ENCODE measurements at regions not wholly inside any gene's neighbourhood (a gene's known extent, or its start where the extent isn't known, plus 50 kb on each side); places are given as distances from the start of the nearest gene placed in this dataset.

DNA sequence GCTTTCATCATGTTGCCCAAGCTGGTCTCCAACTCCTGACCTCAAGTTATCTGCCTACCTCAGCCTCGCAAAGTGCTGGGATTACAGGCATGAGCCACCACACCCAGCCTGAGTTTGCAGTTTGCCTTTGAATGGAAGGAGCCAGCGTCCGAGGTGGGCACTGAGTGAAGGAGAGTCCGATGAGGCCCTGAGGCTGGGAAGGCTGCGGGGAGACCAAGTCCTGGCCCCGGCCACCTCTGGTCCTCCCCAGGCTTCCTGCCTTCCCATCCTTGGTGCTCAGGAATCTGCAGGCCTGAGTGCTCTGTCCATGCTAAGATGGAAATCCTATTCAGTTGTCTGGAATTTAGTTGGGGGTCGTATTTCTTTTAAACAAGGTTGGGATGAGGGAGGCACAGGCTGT lies 82.9 kb downstream of the SMIM21 start:
- H3K4me3 ChIP-seq (ENCODE audit: low read length): no peak overlapping the region
- TF ChIP-seq, protein P1, sequence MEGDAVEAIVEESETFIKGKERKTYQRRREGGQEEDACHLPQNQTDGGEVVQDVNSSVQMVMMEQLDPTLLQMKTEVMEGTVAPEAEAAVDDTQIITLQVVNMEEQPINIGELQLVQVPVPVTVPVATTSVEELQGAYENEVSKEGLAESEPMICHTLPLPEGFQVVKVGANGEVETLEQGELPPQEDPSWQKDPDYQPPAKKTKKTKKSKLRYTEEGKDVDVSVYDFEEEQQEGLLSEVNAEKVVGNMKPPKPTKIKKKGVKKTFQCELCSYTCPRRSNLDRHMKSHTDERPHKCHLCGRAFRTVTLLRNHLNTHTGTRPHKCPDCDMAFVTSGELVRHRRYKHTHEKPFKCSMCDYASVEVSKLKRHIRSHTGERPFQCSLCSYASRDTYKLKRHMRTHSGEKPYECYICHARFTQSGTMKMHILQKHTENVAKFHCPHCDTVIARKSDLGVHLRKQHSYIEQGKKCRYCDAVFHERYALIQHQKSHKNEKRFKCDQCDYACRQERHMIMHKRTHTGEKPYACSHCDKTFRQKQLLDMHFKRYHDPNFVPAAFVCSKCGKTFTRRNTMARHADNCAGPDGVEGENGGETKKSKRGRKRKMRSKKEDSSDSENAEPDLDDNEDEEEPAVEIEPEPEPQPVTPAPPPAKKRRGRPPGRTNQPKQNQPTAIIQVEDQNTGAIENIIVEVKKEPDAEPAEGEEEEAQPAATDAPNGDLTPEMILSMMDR (conservative IDR thresholded peaks at IDR 0.05; ENCODE audit: low read depth, low read length): no peak
- DNase-seq (ENCODE audit: low read depth): no peak

DNA sequence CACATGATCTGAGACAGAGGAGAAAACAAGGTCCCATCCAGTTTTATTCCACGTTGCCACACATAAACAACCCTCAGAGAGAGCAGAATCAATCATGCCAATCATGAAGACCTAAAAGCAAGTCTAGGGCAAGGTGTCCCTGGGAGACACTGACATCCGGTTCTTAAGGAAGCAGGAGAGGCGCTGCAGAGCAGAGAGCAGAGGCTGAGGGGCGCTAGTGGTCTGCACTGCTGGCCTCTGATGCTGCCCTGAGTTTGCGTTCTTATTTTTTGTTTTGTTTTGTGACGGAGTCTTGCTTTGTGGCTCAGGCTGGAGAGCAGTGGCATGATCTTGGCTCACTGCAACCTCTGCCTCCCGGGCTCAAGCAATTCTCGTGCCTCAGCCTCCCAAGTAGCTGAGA lies 83.3 kb downstream of the SMIM21 start:
- TF ChIP-seq, protein P1 (conservative IDR thresholded peaks at IDR 0.05; ENCODE audit: low read depth, low read length): no peak
- no peak for DNase-seq (ENCODE audit: low read depth)
- no peak overlapping the region for H3K4me3 ChIP-seq (ENCODE audit: low read length)

DNA sequence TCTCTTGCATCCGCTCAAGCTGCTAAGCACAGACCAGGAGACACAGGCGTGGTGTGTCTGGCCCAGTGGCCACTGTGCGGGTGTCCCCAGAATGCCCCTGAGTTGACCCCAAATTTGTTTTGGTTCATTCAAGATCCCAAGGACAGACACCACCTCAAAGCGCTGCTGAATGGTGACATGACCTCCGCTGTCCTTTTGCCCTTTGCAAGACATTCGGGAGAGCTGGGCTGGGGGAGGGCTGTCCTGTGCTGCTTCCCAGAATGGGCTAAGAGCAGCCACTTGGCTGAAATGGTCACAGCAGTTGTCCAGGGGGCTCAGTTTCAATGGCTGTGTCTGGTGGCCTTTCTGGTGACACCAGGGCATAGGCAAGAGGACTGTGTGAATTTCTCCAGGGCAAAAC lies 84.1 kb downstream of the SMIM21 start:
- TF ChIP-seq, protein P1 (conservative IDR thresholded peaks at IDR 0.05; ENCODE audit: low read depth, low read length): no peak
- H3K4me3 ChIP-seq (ENCODE audit: low read length): no peak overlapping the region
- DNase-seq (ENCODE audit: low read depth): no peak

DNA sequence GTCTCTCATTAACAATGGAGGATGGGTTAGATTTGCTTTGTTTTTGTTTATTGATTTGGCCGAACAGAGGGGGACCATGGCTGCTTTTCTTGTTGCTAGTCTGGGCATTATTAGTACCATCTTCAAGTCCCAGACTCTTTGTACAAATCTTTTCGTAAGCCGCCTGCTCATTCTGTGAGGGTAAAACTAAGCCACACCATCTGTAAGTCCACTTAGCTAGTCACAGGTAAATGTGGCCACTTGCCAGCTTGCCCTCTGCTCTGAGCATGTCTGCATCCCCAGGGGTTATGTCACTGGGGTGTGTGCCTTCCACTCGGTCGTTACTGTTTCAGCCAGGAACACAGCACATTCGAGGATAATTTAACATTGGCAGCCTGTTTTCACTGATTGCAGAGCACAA lies 85.6 kb downstream of the SMIM21 start:
- no peak overlapping the region for H3K4me3 ChIP-seq (ENCODE audit: low read length)
- DNase-seq (ENCODE audit: low read depth): no peak
- TF ChIP-seq, protein P1 (conservative IDR thresholded peaks at IDR 0.05; ENCODE audit: low read depth, low read length): no peak

DNA sequence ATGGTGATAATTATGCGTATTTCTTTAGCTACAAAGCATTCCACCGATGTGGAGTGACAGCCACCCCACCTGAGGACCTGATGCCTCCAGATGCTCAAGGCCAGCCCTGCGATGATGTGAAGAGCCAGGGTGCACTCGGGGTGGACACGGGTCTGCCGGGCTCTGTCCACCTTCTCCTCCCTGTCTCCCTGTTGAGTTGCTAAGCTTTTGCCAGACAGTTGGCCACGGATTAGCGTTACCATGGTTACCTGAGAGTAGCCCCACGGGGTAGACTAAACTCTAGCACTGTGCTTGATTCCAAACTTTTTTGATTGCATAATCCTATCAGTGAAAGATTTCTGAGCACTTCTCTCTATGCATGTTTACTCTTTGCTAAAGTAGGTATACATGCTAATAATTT lies 86.2 kb downstream of the SMIM21 start:
- peak; percentile 71 for DNase-seq (ENCODE audit: low read depth)
- TF ChIP-seq, protein P1 (conservative IDR thresholded peaks at IDR 0.05; ENCODE audit: low read depth, low read length): no peak
- peak overlapping the region; percentile 22 for H3K4me3 ChIP-seq (ENCODE audit: low read length)

DNA sequence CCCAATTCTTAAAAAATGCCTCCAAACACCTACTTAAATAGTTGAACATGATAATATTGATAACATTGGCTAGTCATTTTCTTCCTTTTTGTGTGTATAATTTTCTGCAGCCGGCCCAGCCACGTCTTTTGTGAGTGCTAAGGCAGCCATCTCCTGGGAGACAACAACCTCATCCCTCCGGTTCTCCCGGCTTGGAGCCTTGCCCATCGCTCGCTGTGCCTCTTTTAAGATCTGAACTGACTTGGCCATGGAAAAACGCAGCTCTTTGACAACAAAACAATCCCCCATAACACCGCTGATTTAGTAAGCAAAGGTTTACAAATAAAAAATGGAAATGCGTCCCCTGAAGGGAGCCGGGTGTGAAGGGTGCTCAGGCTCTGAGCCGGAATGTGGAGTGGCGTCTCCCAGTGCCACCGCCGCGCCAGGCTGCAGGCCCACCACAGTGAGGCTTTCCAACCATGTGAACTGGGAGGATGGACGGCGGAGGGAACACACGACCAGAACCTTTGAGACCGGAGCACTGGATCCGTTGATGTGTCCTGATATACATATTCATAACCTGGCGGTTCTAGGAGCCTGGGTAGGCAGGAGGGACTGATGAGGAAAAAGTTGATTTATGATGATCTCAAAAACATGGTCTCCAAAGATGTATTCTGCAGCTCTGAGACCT lies 87.4 kb downstream of the SMIM21 start:
- no peak overlapping the region for H3K4me3 ChIP-seq (ENCODE audit: low read length)
- no peak for DNase-seq (ENCODE audit: low read depth)
- TF ChIP-seq, protein P1 (conservative IDR thresholded peaks at IDR 0.05; ENCODE audit: low read depth, low read length): no peak
